Type B pancreatic cell (in vitro differentiated cells): ENCODE measurements at regions not wholly inside any gene's neighbourhood (a gene's known extent, or its start where the extent isn't known, plus 50 kb on each side); places are given as distances from the start of the nearest gene placed in this dataset.
"Not testable (repeated sequence)": the region's sequence is repeated elsewhere in the genome, so short reads cannot be mapped to it uniquely, and the experiment has no call there.

Experiments
- DNase-seq: peaks from one replicate; pipeline ENCODE4 v3.0.0; 2021; ENCODE audit warnings: mixed read lengths; ENCODE audit not compliant: unreplicated experiment; ENCODE audit errors: extremely low spot score
- H3K27ac Mint-ChIP-seq: 2 replicates; pipeline ENCODE4 v1.8.0; 2021; ENCODE audit warnings: mild to moderate bottlenecking, mixed read lengths
- H3K27me3 Mint-ChIP-seq: 2 replicates; pipeline ENCODE4 v1.8.0; 2021; ENCODE audit warnings: mixed read lengths
- H3K36me3 Mint-ChIP-seq: 2 replicates; pipeline ENCODE4 v1.8.0; 2021; ENCODE audit warnings: mixed read lengths
- H3K4me1 Mint-ChIP-seq: one replicate; pipeline ENCODE4 v1.8.0; 2021; ENCODE audit warnings: mixed read lengths; ENCODE audit not compliant: unreplicated experiment
- H3K4me3 Mint-ChIP-seq: 2 replicates; pipeline ENCODE4 v1.8.0; 2021; ENCODE audit warnings: mild to moderate bottlenecking, mixed read lengths
- H3K9me3 Mint-ChIP-seq: 2 replicates; pipeline ENCODE4 v1.8.0; 2021; ENCODE audit warnings: mixed read lengths
- CTCF ChIP-seq: fragments of 200-600 bp; sonication (generic); conservative IDR thresholded peaks from 2 replicates; pipeline ENCODE4 v1.5.0; 2021; ENCODE audit warnings: antibody characterized with exemption, mild to moderate bottlenecking

DNA sequence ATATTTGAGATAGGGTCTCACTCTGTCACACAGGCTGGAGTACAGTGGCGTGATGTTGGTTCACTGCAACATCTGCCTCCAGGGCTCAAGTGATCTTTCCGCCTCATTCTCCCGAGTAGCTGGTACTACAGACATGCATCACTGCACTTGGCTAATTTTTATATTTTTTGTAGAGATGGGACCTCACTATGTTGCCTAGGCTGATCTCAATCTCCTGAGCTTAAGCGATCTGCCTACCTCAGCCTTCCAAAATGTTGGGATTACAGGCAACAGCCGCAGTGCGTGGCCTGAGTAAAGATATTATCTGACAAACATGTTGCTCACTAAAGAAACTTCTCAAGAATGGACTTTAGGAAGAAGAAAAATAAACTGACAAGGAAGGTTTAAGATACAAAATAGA lies 125.4 kb upstream of the ABCC4 start:
- Mint-ChIP-seq H3K4me3 (no peak overlapping the region), H3K36me3 (no peaks in the 10 kb centered on the region), H3K27ac (no peak overlapping the region), H3K4me1 (no peaks in the 10 kb centered on the region), H3K9me3 (no peaks in the 10 kb centered on the region), H3K27me3 (peaks cover 2% of the 10 kb centered on the region)
- DNase-seq, result no peak
- TF ChIP-seq CTCF, result no peak

- DNase-seq, H3K27me3 Mint-ChIP-seq, H3K36me3 Mint-ChIP-seq, H3K4me1 Mint-ChIP-seq, H3K9me3 Mint-ChIP-seq: not testable (repeated sequence)
- peak overlapping the region; percentile 8 for H3K4me3 Mint-ChIP-seq
- peak overlapping the region; percentile 71 for H3K27ac Mint-ChIP-seq
Measured at GRCh38 chr13:95430525-95430924, 122.0 kb upstream of the CLDN10 start.

- Mint-ChIP-seq H3K36me3 (no peaks in the 10 kb centered on the region), H3K9me3 (no peaks in the 10 kb centered on the region), H3K27me3 (no peaks in the 10 kb centered on the region), H3K4me1 (no peaks in the 10 kb centered on the region), H3K27ac (no peak overlapping the region), H3K4me3 (no peak overlapping the region)
- DNase-seq, result no peak
- TF ChIP-seq CTCF, result no peak
Measured at GRCh38 chr13:95432141-95432540, 120.4 kb upstream of the CLDN10 start.

GRCh38 chr13:95433537-95433936 lies 119.0 kb upstream of the CLDN10 start:
- no peaks in the 10 kb centered on the region for H3K4me1 Mint-ChIP-seq
- TF ChIP-seq CTCF, result no peak
- no peaks in the 10 kb centered on the region for H3K9me3 Mint-ChIP-seq
- H3K4me3 Mint-ChIP-seq, result no peak overlapping the region
- no peak for DNase-seq
- no peak overlapping the region for H3K27ac Mint-ChIP-seq
- no peaks in the 10 kb centered on the region for H3K36me3 Mint-ChIP-seq
- H3K27me3 Mint-ChIP-seq, result no peaks in the 10 kb centered on the region

GRCh38 chr13:95434111-95434510 lies 118.4 kb upstream of the CLDN10 start:
- no peak for TF ChIP-seq CTCF
- Mint-ChIP-seq H3K36me3 (no peaks in the 10 kb centered on the region), H3K4me1 (no peaks in the 10 kb centered on the region), H3K27me3 (no peaks in the 10 kb centered on the region), H3K27ac (no peak overlapping the region), H3K9me3 (no peaks in the 10 kb centered on the region), H3K4me3 (no peak overlapping the region)
- DNase-seq, result no peak

DNA sequence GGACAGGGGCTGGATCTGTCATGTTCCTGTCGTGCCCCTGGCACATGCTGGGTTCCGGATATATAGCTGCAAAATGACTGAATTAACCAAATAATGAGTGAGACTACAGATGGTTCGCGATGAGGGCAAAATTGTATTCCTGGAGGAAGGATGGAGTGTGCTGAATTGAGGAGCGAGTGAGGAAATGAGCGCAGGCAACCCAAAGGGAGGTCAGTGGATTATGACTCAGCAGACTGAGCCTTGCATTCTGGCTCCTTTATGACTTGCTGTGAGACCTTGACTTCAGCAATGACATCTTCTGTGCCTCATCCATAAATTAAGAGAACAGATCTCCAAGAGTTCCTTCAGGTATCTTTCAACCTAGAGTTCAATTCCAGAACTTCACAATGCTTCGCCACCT lies 115.0 kb upstream of the CLDN10 start:
- TF ChIP-seq CTCF, result no peak
- no peaks in the 10 kb centered on the region for H3K9me3 Mint-ChIP-seq
- H3K27me3 Mint-ChIP-seq, result no peaks in the 10 kb centered on the region
- no peak overlapping the region for H3K4me3 Mint-ChIP-seq
- no peak for DNase-seq
- H3K4me1 Mint-ChIP-seq, result no peaks in the 10 kb centered on the region
- H3K27ac Mint-ChIP-seq, result no peak overlapping the region
- no peaks in the 10 kb centered on the region for H3K36me3 Mint-ChIP-seq
